IPS DF 19.7 (cell line): ENCODE measurements at regions not wholly inside any gene's neighbourhood (a gene's known extent, or its start where the extent isn't known, plus 50 kb on each side); places are given as distances from the start of the nearest gene placed in this dataset.
"Not testable (repeated sequence)": the region's sequence is repeated elsewhere in the genome, so short reads cannot be mapped to it uniquely, and the experiment has no call there.

Source experiments
- DNase-seq: peaks from one replicate; pipeline ENCODE4 v3.0.0-alpha.2; 2013; ENCODE audit warnings: low read depth, low spot score

GRCh38 chr10:33706746-33707145, 372.3 kb upstream of the NRP1 start:
- DNase-seq = no peak

DNA sequence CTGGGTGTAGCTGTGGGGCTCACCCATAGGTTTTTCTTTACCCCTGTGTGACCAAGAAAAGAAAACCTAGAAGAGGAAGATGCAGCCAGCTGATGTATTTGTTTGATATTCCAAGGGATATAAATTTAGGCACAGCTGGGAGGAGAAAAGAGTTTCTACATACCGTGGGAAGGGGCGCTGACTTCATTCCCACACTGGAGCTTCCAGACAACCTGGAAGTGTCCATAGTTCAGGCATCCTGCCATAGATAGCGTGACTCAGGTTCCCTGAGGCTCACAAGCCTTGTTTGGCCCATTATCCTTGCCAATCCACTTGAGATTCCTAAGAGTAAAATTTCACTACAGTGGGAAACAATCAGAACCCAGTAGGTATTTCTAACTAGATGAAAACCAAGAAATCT, 371.7 kb upstream of the NRP1 start:
- DNase-seq = no peak

DNA sequence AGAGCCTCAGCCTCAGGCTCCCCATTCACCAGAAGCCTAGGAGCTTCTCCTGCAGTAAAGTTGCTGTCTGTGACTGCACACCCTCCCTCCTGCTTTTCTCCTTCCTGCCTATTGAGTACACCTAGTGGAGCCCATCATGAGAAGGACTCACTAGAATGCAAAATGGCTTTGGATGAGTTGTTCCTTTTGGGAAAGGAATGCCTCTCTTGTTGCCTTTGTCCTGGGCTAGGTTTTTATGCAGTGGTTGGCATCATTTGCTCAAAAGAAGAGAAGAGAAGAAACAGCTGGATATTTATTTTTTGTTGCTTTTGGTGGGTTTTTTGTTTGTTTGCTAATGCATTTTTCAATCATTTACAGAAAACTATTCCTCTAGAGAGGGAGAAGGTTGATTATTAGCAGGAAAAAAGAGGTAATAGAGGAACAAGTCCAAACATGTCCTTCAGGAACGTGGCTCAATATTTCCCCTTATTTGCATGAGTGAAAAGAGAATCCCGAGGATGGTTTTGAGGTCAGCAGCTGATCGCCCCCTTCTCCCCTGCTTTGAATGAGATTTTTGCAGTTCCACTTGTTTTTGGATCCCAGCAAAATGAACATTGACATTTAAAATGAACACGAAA, 369.9 kb upstream of the NRP1 start:
- DNase-seq = no peak

GRCh38 chr10:33703501-33704213, 369.2 kb upstream of the NRP1 start:
- DNase-seq = no peak

- DNase-seq = no peak
Measured at GRCh38 chr10:33698033-33698432, 363.6 kb upstream of the NRP1 start.

DNA sequence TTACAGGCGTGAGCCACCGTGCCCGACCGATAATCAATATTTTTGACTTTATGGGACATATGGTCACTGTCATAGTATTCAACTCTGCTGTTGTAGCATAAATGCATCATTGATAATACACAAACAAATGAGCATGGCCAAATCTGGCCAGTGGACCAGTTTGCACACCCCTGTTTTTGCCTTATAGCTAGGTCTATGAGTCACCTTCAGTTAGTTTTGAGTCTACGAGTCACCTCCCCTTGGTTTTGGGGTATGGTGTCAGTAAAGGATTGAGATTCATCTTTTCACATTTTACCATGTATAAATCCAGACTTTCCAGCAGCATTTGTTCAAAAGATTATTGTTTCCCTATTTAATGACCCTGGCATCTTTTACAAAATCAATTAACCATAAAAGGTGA, 362.5 kb upstream of the NRP1 start:
- no peak for DNase-seq

- DNase-seq = no peak
Measured at GRCh38 chr10:33695536-33695935, 361.1 kb upstream of the NRP1 start.

- DNase-seq = not testable (repeated sequence)
Measured at GRCh38 chr10:33690536-33690935, 356.1 kb upstream of the NRP1 start.

- DNase-seq = no peak
Measured at GRCh38 chr10:33688506-33688905, 354.0 kb upstream of the NRP1 start.

DNA sequence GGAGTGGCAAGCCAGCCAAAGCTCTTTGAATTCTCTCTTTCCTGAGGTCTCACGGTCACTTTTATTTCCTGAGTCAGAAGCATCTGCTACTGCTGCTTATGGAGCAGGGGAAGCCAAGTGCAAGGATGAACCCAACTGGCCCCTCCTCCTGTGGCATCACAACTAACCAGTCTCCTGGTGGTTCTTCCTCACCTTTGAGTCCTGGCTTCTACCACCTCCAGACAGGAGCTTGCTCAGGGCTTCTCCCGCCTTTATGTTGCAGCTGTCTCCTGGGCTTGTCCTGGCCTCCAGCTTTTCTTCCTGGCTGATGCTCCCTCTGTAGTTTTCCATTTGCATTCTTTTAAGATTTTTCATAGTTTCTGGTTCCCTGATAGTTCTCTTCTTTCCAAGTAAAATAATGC, 349.7 kb upstream of the NRP1 start:
- DNase-seq = no peak

- DNase-seq = no peak
Measured at GRCh38 chr10:33681595-33681994, 347.1 kb upstream of the NRP1 start.

DNA sequence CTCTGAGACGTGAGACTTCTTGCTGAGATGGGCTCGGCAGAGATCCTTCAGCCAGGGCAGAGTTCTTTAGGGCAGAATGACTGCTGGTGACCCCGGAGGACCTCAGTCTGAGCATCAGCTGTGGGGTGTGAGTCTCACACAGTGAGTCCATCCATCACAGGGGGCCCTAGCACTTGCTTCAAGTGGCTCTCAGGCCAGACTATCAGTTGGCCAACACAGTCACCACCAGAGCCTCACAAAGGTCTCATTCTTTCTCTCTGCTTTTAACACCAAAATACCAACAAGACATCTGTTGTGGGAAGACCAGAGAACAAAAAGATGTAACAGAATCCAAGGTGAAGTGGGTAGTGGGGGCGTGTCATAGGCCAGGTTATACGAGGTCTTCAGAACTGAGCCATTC, 345.6 kb upstream of the NRP1 start:
- DNase-seq = no peak

DNA sequence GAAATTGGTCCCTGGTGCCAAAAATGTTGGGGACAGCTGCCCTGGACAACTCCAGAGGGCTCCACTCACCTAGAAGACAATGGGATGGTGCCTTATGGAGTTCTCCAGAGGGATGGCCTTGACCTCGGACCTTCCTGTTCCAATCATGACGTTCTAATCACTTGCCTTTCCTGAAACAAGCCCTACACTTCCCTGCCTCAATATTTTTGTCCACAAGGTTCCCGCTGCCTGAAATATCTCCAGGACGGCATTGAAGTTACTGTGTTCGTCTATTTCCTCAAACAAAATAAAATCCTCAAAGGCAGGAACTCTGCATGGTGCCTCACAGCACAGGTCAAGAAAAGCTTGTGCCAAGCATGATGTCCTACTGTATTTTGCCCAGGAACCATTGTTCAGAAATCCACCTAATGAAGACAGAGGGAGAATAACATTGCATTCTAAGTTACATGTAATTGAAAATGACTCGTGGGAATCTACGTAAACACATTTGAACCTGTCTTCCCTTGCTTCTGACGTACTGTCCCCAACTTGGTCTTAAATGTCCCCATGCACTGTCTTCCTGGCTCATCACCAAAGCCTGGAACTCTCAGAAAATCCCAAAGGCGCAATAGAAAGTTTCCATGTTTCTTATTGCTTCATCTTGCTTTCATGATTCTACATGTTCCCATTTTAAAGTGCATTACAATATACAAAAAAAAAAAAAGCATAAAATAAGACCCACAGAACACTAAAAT, 342.3 kb upstream of the NRP1 start:
- no peak for DNase-seq

DNA sequence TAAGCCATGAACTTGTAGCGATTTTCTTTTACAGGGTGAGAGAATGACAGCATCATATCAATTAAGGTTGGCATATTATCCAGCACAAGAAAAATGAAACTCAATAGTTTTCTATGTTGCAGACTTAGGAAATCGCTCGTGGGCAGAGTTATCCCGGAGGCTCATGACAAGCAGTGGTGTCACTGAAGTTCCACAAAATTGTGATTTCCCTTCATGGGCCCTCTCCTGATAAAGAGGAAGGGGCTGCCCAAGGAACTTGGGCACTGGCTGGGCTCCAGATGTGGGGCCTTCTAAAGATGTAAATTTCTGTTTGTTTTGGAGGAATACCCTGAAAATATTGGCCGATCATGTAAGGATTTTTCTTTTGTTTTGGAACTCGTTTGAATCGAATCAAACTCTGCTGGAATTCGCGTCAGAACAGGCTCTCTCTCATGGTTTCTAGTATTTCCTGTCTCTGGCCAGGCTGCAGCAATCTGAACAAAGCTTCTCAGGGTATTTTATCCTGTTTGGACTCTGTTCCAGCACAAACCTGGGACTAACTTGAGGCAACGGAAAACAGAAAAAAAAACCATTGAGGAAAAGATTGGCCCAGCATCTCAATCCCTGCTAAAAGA, 340.6 kb upstream of the NRP1 start:
- DNase-seq = no peak

GRCh38 chr10:33674491-33674890, 340.0 kb upstream of the NRP1 start:
- DNase-seq = no peak

- DNase-seq = no peak
Measured at GRCh38 chr10:33673839-33674415, 339.5 kb upstream of the NRP1 start.

DNA sequence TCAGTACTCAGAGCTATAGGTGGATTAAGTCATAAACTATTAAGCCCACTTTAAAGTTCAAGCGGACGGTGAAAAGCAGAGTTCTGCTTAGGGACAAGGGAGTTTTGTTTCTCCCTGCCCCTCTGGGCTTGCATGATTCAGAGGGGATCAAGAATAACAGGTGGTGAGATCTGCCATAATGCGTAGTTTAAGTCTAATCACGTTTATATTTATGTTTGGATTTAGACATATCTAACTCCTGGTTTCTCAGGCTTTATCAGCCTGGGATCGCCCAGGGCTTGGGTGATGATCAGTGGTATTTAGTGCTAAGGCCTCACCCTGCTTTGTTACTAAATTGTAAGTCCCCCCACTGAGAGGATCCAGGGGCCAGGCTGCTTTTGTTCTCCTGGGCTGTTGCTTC, 335.4 kb upstream of the NRP1 start:
- no peak for DNase-seq

DNA sequence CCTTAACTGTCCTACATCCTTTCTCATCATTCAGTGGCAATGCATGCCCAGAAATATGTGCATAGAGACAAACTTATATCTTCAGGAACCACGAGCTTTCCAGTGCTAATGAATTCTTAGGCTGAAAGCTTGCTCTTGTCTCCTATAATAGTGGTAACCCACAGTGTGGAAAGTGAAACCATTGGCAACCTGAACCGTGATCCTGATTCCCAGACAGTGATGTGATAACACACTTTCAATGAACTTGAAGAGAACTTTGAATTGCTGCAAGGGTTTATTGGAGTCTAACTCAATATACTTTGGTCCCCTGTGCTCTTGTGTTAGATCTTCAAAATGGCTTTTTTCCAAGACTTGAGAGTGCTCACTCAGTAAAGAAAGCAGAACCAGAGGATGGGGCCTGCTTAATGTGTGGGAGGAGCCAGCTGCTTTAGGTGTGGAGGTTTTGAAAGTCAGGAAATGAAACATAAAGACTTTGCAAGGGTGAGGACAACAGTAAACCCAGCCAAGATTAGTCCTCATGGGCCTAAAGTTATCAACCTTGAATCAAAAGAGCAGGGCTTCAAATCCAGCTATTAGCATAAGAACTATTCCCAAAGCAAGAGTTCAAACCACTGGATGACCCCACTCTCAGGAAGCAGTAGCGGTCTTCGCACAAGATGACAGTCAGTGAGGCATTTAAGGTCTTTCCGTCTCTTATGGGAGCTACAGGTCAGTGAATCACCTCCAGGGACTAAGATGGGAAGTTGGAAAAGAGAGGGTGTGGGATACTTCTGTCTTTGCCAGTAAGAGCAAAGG, 332.4 kb upstream of the NRP1 start:
- DNase-seq = no peak

- no peak for DNase-seq
Measured at GRCh38 chr10:33665501-33665900, 331.0 kb upstream of the NRP1 start.

DNA sequence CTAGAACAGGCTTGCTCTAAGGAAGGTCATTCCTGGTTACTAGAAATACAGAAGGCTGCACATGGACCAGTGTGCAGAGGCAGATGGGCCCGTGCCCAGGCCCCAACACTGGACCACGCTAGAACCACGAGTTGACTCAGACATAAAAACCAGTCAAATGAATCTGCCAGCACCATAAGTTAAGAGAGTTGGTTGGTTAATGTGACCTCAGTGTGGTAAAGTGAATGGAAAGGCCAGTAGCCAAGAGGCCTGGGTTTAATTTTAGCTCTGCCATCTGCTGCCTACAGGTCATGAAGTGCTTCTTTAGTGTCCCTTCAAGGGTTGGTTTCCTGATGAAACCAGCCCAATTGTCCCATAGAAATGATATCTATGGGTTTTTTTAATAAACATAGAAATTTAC, 329.6 kb upstream of the NRP1 start:
- no peak for DNase-seq

- no peak for DNase-seq
Measured at GRCh38 chr10:33661580-33662336, 327.3 kb upstream of the NRP1 start.
